ENCODE measurements at regions not wholly inside any gene's neighbourhood (a gene's known extent, or its start where the extent isn't known, plus 50 kb on each side); places are given as distances from the start of the nearest gene placed in this dataset.
"Not testable (repeated sequence)": the region's sequence is repeated elsewhere in the genome, so short reads cannot be mapped to it uniquely, and the experiment has no call there.

- POLR2A ChIA-PET, result no interaction called here
Observed at GRCh38 chr2:193088026-193088425, 893.3 kb upstream of the TMEFF2 start.

GRCh38 chr2:193076995-193077394 lies 882.3 kb upstream of the TMEFF2 start:
- ChIA-PET POLR2A (no interaction called here), CTCF (no interaction called here)
- Histone ChIP-seq H3K27me3 (ENCODE audit: insufficient read depth, low read length, poor library complexity, severe bottlenecking) (no peaks in the 10 kb centered on the region), H3K36me3 (ENCODE audit: insufficient read depth, low read length) (no peaks in the 10 kb centered on the region), H3K27ac (ENCODE audit: low read depth, low read length) (no peak overlapping the region), H3K4me1 (ENCODE audit: insufficient read depth, low read length) (no peaks in the 10 kb centered on the region), H3K4me3 (ENCODE audit: low read length) (no peak overlapping the region), H3K9me3 (ENCODE audit: low read length) (no peaks in the 10 kb centered on the region)
- Mint-ChIP-seq H3K27me3 (no peaks in the 10 kb centered on the region), H3K36me3 (no peaks in the 10 kb centered on the region), H3K4me3 (no peak overlapping the region), H3K27ac (no peak overlapping the region), H3K9me3 (peaks cover 0 to 2% (median 0%) of the 10 kb centered on the region in 5 donors), H3K4me1 (no peaks in the 10 kb centered on the region)
- DNase-seq, result no peak

More at GRCh38 chr2:193088026-193088425, 893.3 kb upstream of the TMEFF2 start:
- no peak overlapping the region for H3K27ac Mint-ChIP-seq
- H3K4me1 Mint-ChIP-seq, result no peaks in the 10 kb centered on the region
- no peak overlapping the region for H3K4me3 ChIP-seq (ENCODE audit: low read length)
- H3K27me3 ChIP-seq (ENCODE audit: insufficient read depth, low read length, poor library complexity, severe bottlenecking), result no peaks in the 10 kb centered on the region
- peaks cover 0 to 9% (median 0%) of the 10 kb centered on the region in 5 donors for H3K9me3 Mint-ChIP-seq
- no peak for DNase-seq
- no peaks in the 10 kb centered on the region for H3K9me3 ChIP-seq (ENCODE audit: low read length)
- H3K36me3 Mint-ChIP-seq, result peaks cover 0 to 1% (median 0%) of the 10 kb centered on the region in 3 donors
- H3K4me1 ChIP-seq (ENCODE audit: insufficient read depth, low read length), result no peaks in the 10 kb centered on the region
- no peak overlapping the region for H3K27ac ChIP-seq (ENCODE audit: low read depth, low read length)
- no peaks in the 10 kb centered on the region for H3K36me3 ChIP-seq (ENCODE audit: insufficient read depth, low read length)
- H3K27me3 Mint-ChIP-seq, result no peaks in the 10 kb centered on the region
- no peak overlapping the region for H3K4me3 Mint-ChIP-seq
- CTCF ChIA-PET, result no interaction called here

GRCh38 chr2:193074933-193075332 lies 880.2 kb upstream of the TMEFF2 start:
- no peaks in the 10 kb centered on the region for H3K36me3 Mint-ChIP-seq
- no peak overlapping the region for H3K27ac Mint-ChIP-seq
- H3K4me1 ChIP-seq (ENCODE audit: insufficient read depth, low read length), result no peaks in the 10 kb centered on the region
- H3K27me3 Mint-ChIP-seq, result no peaks in the 10 kb centered on the region
- no peak overlapping the region for H3K4me3 ChIP-seq (ENCODE audit: low read length)
- no peak for DNase-seq
- no peak overlapping the region for H3K27ac ChIP-seq (ENCODE audit: low read depth, low read length)
- no peaks in the 10 kb centered on the region for H3K36me3 ChIP-seq (ENCODE audit: insufficient read depth, low read length)
- no peaks in the 10 kb centered on the region for H3K4me1 Mint-ChIP-seq
- CTCF ChIA-PET, result no interaction called here
- POLR2A ChIA-PET, result no interaction called here
- H3K4me3 Mint-ChIP-seq, result no peak overlapping the region
- H3K9me3 Mint-ChIP-seq, result peaks cover 0 to 4% (median 2%) of the 10 kb centered on the region in 5 donors
- no peaks in the 10 kb centered on the region for H3K9me3 ChIP-seq (ENCODE audit: low read length)
- H3K27me3 ChIP-seq (ENCODE audit: insufficient read depth, low read length, poor library complexity, severe bottlenecking), result no peaks in the 10 kb centered on the region

- Mint-ChIP-seq H3K27me3 (no peaks in the 10 kb centered on the region), H3K9me3 (peaks cover 0 to 20% (median 2%) of the 10 kb centered on the region in 5 donors), H3K27ac (no peak overlapping the region), H3K4me3 (no peak overlapping the region), H3K36me3 (no peaks in the 10 kb centered on the region), H3K4me1 (no peaks in the 10 kb centered on the region)
- Histone ChIP-seq H3K27me3 (ENCODE audit: insufficient read depth, low read length, poor library complexity, severe bottlenecking) (no peaks in the 10 kb centered on the region), H3K4me3 (ENCODE audit: low read length) (no peak overlapping the region), H3K27ac (ENCODE audit: low read depth, low read length) (no peak overlapping the region), H3K36me3 (ENCODE audit: insufficient read depth, low read length) (no peaks in the 10 kb centered on the region), H3K4me1 (ENCODE audit: insufficient read depth, low read length) (no peaks in the 10 kb centered on the region), H3K9me3 (ENCODE audit: low read length) (no peaks in the 10 kb centered on the region)
- ChIA-PET POLR2A (no interaction called here), CTCF (no interaction called here)
- DNase-seq, result no peak
Observed at GRCh38 chr2:193072647-193073046, 877.9 kb upstream of the TMEFF2 start.

DNA sequence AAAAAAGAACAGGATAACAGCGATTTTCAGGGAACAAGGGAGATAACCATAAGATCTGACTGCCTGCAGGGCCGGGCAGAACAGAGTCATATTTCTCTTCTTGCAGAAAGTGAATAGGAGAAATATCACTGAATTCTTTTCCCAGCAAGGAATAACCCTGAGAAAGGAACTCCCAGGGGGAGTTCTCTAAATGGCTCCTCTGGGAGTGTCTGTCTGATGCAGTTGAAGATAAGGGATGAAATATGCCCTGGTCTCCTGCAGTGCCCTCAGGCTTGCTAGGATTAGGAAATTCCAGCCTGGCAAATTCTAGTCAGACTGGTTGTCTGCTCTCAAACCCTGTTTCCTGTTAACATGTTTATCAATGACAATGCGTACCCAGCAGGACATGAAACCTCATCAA lies 830.8 kb upstream of the TMEFF2 start:
- H3K4me3 Mint-ChIP-seq; H3K4me1 Mint-ChIP-seq; CTCF ChIA-PET; H3K36me3 ChIP-seq (ENCODE audit: insufficient read depth, low read length); POLR2A ChIA-PET; DNase-seq; H3K27me3 ChIP-seq (ENCODE audit: insufficient read depth, low read length, poor library complexity, severe bottlenecking); H3K4me1 ChIP-seq (ENCODE audit: insufficient read depth, low read length); H3K27ac Mint-ChIP-seq; H3K36me3 Mint-ChIP-seq; H3K27me3 Mint-ChIP-seq; H3K9me3 ChIP-seq (ENCODE audit: low read length); H3K4me3 ChIP-seq (ENCODE audit: low read length); H3K27ac ChIP-seq (ENCODE audit: low read depth, low read length): not testable (repeated sequence)
- peaks cover 2 to 28% (median 8%) of the 10 kb centered on the region in 5 donors for H3K9me3 Mint-ChIP-seq

DNA sequence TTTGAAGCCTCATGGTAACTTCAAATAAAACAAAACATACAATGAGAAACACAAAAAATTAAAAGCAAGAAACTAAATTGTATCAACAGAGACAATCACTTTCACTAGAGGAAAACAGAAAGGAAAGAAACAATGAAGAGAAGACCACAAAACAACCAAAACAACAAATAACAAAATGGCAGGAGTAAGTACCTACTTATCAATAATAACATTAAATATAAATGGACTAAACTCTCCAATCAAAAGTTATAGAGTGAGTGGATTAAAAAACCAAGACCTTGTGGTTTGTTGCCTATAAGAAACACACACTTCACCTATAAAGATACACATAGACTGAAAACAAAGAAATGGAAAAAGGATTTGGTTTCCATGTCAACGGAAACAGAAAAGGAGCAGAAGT lies 830.1 kb upstream of the TMEFF2 start:
- POLR2A ChIA-PET, result no interaction called here
- H3K27ac Mint-ChIP-seq, result no peak overlapping the region
- DNase-seq, result no peak
- Histone ChIP-seq H3K4me3 (ENCODE audit: low read length) (no peak overlapping the region), H3K36me3 (ENCODE audit: insufficient read depth, low read length) (no peaks in the 10 kb centered on the region), H3K9me3 (ENCODE audit: low read length) (no peaks in the 10 kb centered on the region), H3K27me3 (ENCODE audit: insufficient read depth, low read length, poor library complexity, severe bottlenecking) (no peaks in the 10 kb centered on the region), H3K27ac (ENCODE audit: low read depth, low read length) (no peak overlapping the region), H3K4me1 (ENCODE audit: insufficient read depth, low read length) (no peaks in the 10 kb centered on the region)
- CTCF ChIA-PET, result no interaction called here
- no peaks in the 10 kb centered on the region for H3K27me3 Mint-ChIP-seq
- H3K4me3 Mint-ChIP-seq, result no peak overlapping the region
- peaks cover 2 to 28% (median 8%) of the 10 kb centered on the region in 5 donors for H3K9me3 Mint-ChIP-seq
- no peaks in the 10 kb centered on the region for H3K4me1 Mint-ChIP-seq
- no peaks in the 10 kb centered on the region for H3K36me3 Mint-ChIP-seq

DNA sequence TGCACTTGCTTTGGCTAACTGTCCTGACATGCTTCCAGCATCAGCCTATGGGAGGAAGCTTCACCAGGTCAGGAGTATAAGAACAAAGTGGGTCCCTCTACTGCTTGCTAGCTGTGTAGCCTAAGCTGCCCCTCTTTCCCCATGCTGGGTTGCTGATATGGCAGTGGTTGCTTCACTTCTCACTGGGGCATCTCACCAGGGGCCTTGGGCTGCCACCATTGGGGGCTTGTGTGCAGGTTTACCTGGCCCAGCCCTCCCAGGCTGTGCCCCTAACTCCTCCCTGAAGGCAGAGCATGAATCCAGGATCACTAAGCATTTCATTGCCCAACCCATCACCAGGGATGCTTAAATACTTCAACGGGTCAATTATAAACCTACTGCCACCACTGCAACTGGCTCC lies 817.1 kb upstream of the TMEFF2 start:
- H3K27me3 ChIP-seq (ENCODE audit: insufficient read depth, low read length, poor library complexity, severe bottlenecking), result no peaks in the 10 kb centered on the region
- H3K4me1 ChIP-seq (ENCODE audit: insufficient read depth, low read length), result no peaks in the 10 kb centered on the region
- H3K36me3 Mint-ChIP-seq, result no peaks in the 10 kb centered on the region
- H3K27ac ChIP-seq (ENCODE audit: low read depth, low read length), result no peak overlapping the region
- ChIA-PET POLR2A (no interaction called here), CTCF (no interaction called here)
- H3K27ac Mint-ChIP-seq, result no peak overlapping the region
- no peaks in the 10 kb centered on the region for H3K9me3 ChIP-seq (ENCODE audit: low read length)
- DNase-seq, result no peak
- H3K36me3 ChIP-seq (ENCODE audit: insufficient read depth, low read length), result no peaks in the 10 kb centered on the region
- H3K4me1 Mint-ChIP-seq, result no peaks in the 10 kb centered on the region
- peaks cover 0 to 16% (median 4%) of the 10 kb centered on the region in 5 donors for H3K9me3 Mint-ChIP-seq
- H3K4me3 ChIP-seq (ENCODE audit: low read length), result no peak overlapping the region
- no peak overlapping the region for H3K4me3 Mint-ChIP-seq
- no peaks in the 10 kb centered on the region for H3K27me3 Mint-ChIP-seq

DNA sequence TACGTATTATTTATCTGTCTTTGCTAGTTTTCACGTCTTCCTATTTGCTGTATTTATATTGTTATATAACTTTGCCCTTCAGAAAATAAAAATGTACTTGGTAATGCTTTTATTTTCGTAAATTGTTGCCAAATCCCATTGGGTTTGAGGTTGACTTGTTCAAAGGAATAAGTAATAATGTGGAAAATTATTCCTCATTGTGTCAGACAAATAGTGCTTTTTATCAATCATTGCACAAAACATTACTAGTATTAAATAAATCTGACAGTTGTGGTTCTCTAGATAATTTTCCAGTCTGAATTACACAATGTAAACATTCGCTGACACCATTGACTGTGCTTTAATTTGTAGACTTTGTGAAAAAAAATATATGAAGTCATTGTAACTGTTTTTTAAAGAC lies 798.3 kb upstream of the TMEFF2 start:
- H3K9me3 Mint-ChIP-seq, result peaks cover 0 to 25% (median 7%) of the 10 kb centered on the region in 5 donors
- H3K36me3 Mint-ChIP-seq, result no peaks in the 10 kb centered on the region
- no peak overlapping the region for H3K4me3 Mint-ChIP-seq
- ChIA-PET POLR2A (no interaction called here), CTCF (no interaction called here)
- no peaks in the 10 kb centered on the region for H3K27me3 Mint-ChIP-seq
- Histone ChIP-seq H3K27ac (ENCODE audit: low read depth, low read length) (no peak overlapping the region), H3K9me3 (ENCODE audit: low read length) (no peaks in the 10 kb centered on the region), H3K36me3 (ENCODE audit: insufficient read depth, low read length) (no peaks in the 10 kb centered on the region), H3K4me3 (ENCODE audit: low read length) (no peak overlapping the region), H3K27me3 (ENCODE audit: insufficient read depth, low read length, poor library complexity, severe bottlenecking) (no peaks in the 10 kb centered on the region), H3K4me1 (ENCODE audit: insufficient read depth, low read length) (no peaks in the 10 kb centered on the region)
- DNase-seq, result no peak
- no peak overlapping the region for H3K27ac Mint-ChIP-seq
- no peaks in the 10 kb centered on the region for H3K4me1 Mint-ChIP-seq

- H3K9me3 Mint-ChIP-seq, result peaks cover 0 to 8% (median 0%) of the 10 kb centered on the region in 5 donors
- no peaks in the 10 kb centered on the region for H3K36me3 Mint-ChIP-seq
- H3K27me3 Mint-ChIP-seq, result no peaks in the 10 kb centered on the region
- no peaks in the 10 kb centered on the region for H3K4me1 Mint-ChIP-seq
- no peaks in the 10 kb centered on the region for H3K36me3 ChIP-seq (ENCODE audit: insufficient read depth, low read length)
- no peak for DNase-seq
- H3K9me3 ChIP-seq (ENCODE audit: low read length), result no peaks in the 10 kb centered on the region
- no peak overlapping the region for H3K27ac Mint-ChIP-seq
- no peak overlapping the region for H3K27ac ChIP-seq (ENCODE audit: low read depth, low read length)
- H3K4me3 Mint-ChIP-seq, result no peak overlapping the region
- ChIA-PET POLR2A (no interaction called here), CTCF (no interaction called here)
- no peak overlapping the region for H3K4me3 ChIP-seq (ENCODE audit: low read length)
- H3K4me1 ChIP-seq (ENCODE audit: insufficient read depth, low read length), result no peaks in the 10 kb centered on the region
- no peaks in the 10 kb centered on the region for H3K27me3 ChIP-seq (ENCODE audit: insufficient read depth, low read length, poor library complexity, severe bottlenecking)
Observed at GRCh38 chr2:192983173-192983572, 788.4 kb upstream of the TMEFF2 start.
